Left ventricle myocardium superior (tissue), 1 donor: ENCODE measurements at regions not wholly inside any gene's neighbourhood (a gene's known extent, or its start where the extent isn't known, plus 50 kb on each side); places are given as distances from the start of the nearest gene placed in this dataset.
"Not testable (repeated sequence)": the region's sequence is repeated elsewhere in the genome, so short reads cannot be mapped to it uniquely, and the experiment has no call there.

Experiments used
- ATAC-seq: fragments of 200-7000 bp; cut with Tn5 transposase; one replicate; pipeline ENCODE4 v1.9.1; 2020; ENCODE audit warnings: mild to moderate bottlenecking, moderate library complexity
- DNase-seq: peaks from one replicate; pipeline ENCODE4 v3.0.0-alpha.2; 2020
- intact Hi-C: fragments of 100-400 bp; cut with micrococcal nuclease; formaldehyde crosslinking; loops from one replicate; pipeline ENCODE4 v1.11.0; 2022
- donor health status: DM: no; HTN: yes; CAD: no; lungs with severe emphysema.

DNA sequence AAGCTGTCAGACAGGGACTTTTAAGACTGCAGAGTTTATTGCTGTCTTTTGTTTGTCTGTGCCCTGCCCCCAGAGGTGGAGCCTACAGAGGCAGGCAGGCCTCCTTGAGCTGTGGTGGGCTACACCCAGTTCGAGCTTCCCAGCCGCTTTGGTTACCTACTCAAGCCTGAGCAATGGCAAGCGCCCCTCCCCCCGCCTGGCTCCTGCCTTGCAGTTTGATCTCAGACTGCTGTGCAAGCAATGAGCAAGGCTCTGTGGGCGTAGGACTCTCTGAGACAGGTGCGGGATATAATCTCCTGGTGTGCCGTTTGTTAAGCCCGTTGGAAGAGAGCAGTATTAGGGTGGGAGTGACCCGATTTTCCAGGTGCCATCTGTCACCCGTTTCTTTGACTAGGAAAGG, 67.8 kb upstream of the ADAMTS3 start:
- not testable (repeated sequence) for ATAC-seq
- peak; percentile 25 for DNase-seq

GRCh38 chr4:72635931-72636330, 66.9 kb upstream of the ADAMTS3 start:
- DNase-seq, ATAC-seq, intact Hi-C loops: not testable (repeated sequence)

More for the DNA sequence above, 67.8 kb upstream of the ADAMTS3 start:
- intact Hi-C loops = not testable (repeated sequence)

GRCh38 chr4:72632253-72632652, 63.2 kb upstream of the ADAMTS3 start:
- intact Hi-C loops, DNase-seq, ATAC-seq: not testable (repeated sequence)

DNA sequence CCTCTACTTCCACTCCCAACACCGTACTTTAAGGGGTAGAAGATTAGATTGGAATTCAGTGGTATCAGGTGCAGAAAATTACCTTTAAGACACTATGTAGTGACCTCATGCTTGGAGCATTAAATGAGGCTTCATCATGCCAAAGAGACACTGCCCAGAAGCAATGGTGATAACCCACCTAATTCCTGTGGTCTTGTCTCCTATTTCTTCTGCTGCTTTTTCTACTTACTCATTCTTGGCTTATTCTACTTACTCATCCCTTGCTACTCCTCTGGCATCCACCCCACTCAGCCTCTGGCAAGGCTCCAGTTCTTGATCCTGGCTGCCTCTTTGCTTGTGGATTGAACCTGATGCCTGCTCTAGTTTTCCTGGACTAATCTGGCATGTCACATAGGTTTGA, 62.3 kb upstream of the ADAMTS3 start:
- ATAC-seq (no peak), DNase-seq (peak; percentile 35)
- intact Hi-C loops = no loop called here

- ATAC-seq = no peak
- DNase-seq = no peak
- intact Hi-C loops = no loop called here
These were observed 60.5 kb upstream of the ADAMTS3 start for GRCh38 chr4:72629540-72629939.

- ATAC-seq = no peak
- DNase-seq = no peak
- intact Hi-C loops = no loop called here
These were observed 58.7 kb upstream of the ADAMTS3 start for GRCh38 chr4:72627723-72628122.
